SH-SY5Y (cell line): ENCODE measurements at regions not wholly inside any gene's neighbourhood (a gene's known extent, or its start where the extent isn't known, plus 50 kb on each side); places are given as distances from the start of the nearest gene placed in this dataset.

ENCODE experiments used
- GATA2 ChIP-seq: IDR thresholded peaks from 2 replicates; pipeline ENCODE4 v1.6.1; 2011; ENCODE audit warnings: mild to moderate bottlenecking, low read depth, low read length
- GATA3 ChIP-seq: IDR thresholded peaks from 2 replicates; pipeline ENCODE4 v1.6.1; 2011; ENCODE audit warnings: low read depth, mild to moderate bottlenecking, low read length, moderate library complexity

- TF ChIP-seq GATA3 (no peak), GATA2 (no peak)
Measured at GRCh38 chr5:164958688-164959087, 1453.3 kb downstream of the MAT2B start.
